ENCODE measurements at regions not wholly inside any gene's neighbourhood (a gene's known extent, or its start where the extent isn't known, plus 50 kb on each side); places are given as distances from the start of the nearest gene placed in this dataset.
"Not testable (repeated sequence)": the region's sequence is repeated elsewhere in the genome, so short reads cannot be mapped to it uniquely, and the experiment has no call there.

DNA sequence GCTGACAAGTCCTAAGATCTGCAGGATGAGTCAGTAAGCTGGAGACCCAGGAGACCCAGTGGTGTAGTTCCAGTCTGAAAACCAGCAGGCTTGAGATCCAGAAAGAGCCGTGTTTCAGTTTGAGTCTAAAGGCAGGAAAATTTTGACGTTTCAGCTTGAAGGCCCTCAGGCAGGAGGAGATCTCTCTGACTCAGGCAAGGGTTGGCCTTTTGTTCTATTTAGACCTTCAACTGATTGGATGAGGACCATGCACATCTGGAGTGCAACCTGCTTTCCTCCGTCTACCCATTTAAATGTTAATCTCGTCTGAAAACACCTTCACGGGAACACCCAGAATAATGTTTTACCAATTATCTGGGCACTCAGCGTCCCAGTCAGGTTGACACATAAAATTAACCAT is 69.5 kb downstream of the NPIPA7 start:
- not testable (repeated sequence) for DNase-seq (ENCODE audit: low read depth); H3K4me3 ChIP-seq (ENCODE audit: low read depth, low read length)

DNA sequence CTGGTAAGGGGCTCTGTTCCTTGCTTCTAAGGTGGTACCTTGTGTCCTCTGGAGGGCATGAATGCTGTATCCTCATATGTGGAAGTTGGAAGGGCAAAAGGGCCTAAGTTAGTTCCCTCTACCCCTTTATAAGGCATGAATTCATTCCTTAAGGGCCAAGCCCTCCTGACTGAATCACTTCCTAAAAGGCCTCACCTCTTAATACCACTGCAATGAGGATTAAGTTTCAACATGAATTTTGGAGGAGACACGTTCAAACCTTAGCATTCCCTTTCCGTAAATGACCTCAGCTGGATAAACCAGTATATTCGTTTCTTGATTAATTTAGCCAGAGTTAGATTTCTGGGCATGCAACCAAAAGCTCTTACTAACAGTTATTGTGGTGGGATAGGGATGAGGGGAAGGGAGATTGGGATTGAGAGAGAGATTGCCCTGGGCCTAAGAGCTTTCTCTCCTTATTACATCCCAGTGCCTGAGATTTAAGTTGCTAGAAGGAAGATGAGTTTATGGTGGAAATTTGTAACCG is 70.8 kb downstream of the NPIPA7 start:
- not testable (repeated sequence) for DNase-seq (ENCODE audit: low read depth); H3K4me3 ChIP-seq (ENCODE audit: low read depth, low read length)

DNA sequence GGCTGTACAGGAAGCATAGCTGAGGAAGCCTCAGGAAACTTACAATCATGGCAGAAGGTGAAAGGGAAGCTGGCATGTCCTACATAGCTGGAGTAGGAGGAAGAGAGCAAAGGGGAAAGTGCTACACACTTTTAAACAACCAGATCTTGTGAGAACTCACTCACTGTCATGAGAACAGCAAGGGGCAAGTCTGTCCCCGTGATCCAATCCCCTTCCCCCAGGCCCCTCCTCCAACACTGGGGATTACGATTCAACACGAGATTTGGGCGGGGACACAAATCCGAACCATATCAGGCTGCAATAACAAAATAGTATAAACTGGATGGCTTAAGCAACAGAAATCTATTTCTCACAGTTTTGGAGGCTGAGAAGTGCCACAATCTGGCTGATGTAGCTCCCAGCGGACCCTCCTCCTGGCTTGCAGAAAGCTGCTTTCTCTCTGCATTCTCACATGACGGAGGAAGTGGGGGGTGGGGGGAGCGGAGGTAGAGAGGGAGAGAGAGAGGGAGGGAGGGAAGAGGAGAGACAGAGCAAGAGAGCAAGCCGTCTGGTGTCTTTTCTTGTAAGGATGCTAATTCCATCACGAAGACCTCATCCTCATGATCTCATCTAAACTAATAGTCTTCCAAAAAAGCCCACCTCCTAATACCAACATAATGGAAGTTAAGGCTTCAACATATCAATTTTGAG is 72.9 kb downstream of the NPIPA7 start:
- not testable (repeated sequence) for H3K4me3 ChIP-seq (ENCODE audit: low read depth, low read length); DNase-seq (ENCODE audit: low read depth)

DNA sequence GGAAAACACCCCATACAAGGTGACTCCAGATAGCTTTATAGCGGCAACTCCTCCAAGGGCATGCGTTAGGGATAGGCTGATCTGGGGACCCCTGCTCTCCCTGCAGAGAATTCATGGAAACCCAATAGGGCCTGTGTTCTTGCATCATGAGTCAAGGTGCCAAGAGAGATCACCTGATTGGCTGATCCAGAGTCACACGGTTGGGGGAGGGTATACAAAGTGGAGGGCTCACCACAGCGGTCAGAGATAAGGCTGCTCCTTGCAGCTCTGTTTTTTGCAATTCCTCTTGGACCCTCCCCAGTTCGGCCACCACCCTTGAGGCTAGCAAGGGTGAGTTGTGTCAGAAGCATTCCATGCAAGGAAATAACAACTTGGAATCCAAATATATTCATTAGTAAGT is 79.6 kb downstream of the NPIPA7 start:
- H3K4me3 ChIP-seq (ENCODE audit: low read depth, low read length); DNase-seq (ENCODE audit: low read depth): not testable (repeated sequence)

DNA sequence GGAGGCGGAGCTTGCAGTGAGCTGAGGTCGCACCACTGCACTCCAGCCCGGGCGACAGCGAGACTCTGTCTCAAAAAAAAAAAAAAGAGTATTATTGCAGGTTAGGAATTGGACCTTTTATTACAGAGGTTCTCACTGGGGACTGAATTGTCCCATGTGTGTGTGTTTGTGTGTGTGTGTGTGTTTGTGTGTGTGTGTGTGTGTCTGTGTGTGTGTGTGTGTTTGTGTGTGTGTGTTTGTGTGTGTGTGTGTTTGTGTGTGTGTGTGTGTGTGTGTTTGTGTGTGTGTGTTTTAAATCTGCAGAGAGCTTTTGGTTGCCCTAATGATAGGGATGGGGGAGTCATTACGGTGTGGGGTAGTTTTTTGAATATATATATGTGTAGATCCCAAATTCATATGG is 84.9 kb downstream of the NPIPA7 start:
- not testable (repeated sequence) for DNase-seq (ENCODE audit: low read depth); H3K4me3 ChIP-seq (ENCODE audit: low read depth, low read length)

DNA sequence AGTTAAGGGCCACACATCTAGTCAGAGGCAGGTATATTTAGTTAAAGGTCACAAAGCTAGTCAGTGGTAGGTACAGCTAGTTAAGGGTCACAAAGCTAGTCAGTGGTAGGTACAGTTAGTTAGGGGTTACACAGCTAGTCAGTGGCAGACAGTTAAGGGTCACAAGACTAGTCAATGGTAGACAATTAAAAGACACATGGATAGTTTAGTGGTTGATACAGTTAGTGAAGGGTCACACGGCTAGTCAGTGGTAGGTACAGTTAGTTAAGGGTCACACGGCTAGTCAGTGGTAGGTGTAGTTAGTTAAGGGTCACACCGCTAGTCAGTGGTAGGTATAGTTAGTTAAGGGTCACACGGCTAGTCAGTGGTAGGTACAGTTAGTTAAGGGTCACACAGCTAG is 110.0 kb downstream of the NPIPA7 start:
- not testable (repeated sequence) for H3K4me3 ChIP-seq (ENCODE audit: low read depth, low read length); DNase-seq (ENCODE audit: low read depth)

DNA sequence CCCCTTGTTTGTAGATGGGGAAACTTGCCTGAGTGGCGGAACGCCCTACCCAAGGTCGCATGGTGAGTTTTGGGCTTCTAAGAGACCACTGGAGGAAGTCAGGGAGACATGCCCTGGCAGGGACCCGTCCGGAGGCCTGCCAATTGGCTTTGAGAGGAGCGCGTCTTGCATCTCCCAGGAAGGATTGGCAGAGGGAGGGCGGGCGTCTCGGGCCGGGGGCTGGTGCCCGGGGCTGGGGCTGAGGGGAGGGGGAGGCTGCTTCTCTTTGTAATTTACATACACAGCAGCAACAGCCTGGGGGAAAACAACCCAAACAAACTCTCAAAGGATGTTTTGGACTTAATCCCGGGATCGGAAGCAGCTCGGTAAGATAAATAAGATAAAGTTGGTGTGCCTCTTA is 110.5 kb downstream of the NPIPA7 start:
- H3K4me3 ChIP-seq (ENCODE audit: low read depth, low read length); DNase-seq (ENCODE audit: low read depth): not testable (repeated sequence)

DNA sequence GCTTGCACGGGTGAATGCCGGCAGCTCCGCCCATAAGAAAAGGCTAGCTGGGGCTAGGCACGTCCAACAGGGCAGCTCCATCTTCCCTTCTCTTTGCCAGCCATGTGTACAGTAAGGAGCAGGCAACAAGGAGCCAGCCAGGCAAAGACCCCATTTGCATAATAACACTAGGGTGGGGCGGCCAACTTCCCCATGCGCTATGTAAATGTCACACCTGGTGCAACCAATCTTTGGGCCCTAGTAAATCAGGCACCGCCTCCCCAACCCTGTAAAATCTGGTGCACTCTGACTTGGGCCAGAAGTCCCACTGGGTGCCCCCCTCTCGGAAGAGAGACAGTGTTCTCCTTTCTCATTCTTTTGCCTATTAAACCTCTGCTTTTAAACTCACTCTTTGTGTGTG is 115.2 kb downstream of the NPIPA7 start:
- H3K4me3 ChIP-seq (ENCODE audit: low read depth, low read length); DNase-seq (ENCODE audit: low read depth): not testable (repeated sequence)

DNA sequence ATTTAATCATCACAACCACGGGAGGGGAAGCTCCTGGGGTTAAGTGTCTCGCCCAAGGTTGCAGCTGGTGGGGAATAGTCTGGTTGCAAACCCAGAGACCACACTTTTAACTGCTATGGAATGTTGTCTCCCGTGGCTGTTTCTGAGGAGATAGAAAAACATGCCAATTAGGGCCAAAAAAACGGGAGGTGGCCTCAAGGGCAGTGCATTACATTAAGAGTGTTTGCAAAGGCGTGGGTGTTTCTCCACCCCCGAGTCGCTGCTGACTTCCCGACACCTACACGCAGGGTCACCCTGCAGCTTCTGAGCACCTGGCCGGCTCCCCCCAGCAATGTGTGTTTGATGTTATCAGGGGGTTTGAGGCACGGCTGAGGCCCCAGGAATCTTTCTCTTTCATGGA is 116.1 kb downstream of the NPIPA7 start:
- H3K4me3 ChIP-seq (ENCODE audit: low read depth, low read length); DNase-seq (ENCODE audit: low read depth): not testable (repeated sequence)

DNA sequence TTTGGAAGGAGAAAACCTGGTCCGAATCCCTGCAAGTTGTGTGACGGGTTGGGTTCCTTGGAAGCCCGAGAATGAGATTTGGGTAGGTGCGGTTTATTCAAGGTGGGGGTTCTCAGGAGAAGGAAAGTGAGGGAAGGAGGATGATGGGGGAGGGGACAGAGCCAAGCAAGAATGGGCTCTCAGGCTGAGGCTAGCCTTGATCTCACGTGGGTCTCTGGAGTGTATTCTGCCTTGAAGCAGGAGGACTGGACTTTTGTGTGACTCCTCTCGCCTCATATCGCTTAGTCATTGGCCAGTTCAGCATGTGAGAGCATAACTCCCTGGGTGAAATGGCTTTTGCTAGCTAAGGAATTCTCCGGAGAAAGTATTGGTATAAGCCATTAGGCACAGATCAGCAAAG is 120.9 kb downstream of the NPIPA7 start:
- DNase-seq (ENCODE audit: low read depth); H3K4me3 ChIP-seq (ENCODE audit: low read depth, low read length): not testable (repeated sequence)

DNA sequence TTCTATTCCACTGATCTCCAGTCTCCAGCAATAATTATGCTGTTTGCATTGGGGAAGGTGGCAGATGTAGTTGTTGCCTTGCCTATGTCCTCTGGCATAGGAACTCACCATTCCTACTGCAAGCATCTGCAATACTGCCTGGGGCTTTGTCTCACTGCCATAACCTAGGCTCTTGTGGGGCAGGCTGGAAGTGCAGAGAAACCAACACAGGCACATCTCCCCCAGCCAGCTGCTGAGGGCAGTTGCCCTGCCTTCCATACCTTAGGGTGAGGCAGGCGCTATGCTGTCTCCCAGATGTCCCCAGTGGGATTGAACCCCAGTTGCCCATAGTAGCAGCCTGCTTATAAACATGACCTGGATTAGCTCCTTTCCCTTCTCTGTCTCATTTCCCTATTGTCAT is 128.1 kb downstream of the NPIPA7 start:
- not testable (repeated sequence) for DNase-seq (ENCODE audit: low read depth); H3K4me3 ChIP-seq (ENCODE audit: low read depth, low read length)

DNA sequence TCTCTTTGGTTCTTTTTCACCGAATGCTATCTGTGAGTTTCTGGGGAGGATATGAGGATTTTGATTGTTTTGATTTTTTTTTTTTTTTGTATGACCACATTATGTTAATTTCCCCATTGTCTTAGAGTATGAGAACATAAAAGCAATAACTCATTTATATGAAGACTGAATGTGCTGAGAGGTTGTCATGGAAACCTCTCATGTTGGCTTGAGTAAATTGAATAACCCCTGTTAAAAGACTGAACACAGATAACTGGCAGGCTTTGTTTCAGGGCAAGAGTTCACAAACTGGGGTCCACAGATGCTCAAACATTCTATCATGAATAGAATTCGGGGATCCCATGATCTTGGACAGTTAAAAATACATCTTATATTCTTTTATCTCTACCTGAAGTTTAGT is 129.4 kb downstream of the NPIPA7 start:
- not testable (repeated sequence) for DNase-seq (ENCODE audit: low read depth); H3K4me3 ChIP-seq (ENCODE audit: low read depth, low read length)

DNA sequence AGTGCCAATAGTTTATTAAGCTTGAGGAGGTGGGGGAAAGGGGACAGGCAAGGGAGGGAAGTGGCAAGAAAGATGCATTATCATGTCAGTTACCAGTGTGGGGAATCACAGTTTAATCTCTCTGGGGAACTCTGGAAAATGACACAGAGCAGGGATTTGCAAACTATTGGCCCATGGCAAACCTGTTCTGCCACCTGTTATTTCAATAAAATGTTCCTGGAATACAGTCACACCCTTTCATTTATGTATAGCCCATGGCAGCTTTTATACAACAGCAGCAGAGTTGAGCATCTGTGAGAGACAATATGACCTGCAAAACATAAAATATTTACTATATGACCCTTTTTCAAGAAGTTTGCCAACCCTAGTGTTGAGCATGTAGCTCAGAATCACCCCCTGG is 140.5 kb downstream of the NPIPA7 start:
- not testable (repeated sequence) for DNase-seq (ENCODE audit: low read depth); H3K4me3 ChIP-seq (ENCODE audit: low read depth, low read length)

DNA sequence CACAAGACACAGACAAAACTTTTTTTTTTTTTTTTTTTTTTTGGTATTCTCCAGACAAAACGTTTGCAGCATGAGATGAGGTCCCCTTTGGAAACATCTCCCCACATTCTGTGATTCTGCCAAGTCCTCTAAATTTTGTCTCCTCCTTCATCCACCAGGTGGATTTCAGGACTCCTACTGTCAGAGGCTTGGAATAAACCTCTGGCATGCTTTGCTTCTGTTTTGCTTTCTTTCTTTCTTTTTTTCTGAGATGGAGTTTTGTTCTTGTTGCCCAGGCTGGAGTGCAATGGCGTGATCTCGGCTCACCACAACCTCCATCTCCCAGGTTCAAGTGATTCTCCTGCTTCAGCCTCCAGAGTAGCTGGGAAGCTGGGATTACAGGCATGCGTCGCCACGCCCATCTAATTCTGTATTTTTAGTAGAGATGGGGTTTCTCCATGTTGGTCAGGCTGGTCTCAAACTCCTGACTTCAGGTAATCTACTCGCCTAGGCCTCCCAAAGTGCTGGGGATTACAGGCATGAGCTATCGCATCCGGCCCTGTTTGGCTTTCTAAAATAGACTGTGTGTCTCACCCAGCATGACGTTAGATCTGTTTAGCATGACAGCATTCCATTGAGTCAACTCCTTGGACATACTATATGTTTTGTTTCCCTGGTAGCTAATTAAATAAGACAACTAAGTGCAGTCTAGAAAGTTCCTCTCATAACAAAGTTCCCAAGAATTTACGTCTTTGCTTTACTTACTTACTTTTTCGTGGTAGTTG is 142.5 kb downstream of the NPIPA7 start:
- DNase-seq (ENCODE audit: low read depth); H3K4me3 ChIP-seq (ENCODE audit: low read depth, low read length): not testable (repeated sequence)

DNA sequence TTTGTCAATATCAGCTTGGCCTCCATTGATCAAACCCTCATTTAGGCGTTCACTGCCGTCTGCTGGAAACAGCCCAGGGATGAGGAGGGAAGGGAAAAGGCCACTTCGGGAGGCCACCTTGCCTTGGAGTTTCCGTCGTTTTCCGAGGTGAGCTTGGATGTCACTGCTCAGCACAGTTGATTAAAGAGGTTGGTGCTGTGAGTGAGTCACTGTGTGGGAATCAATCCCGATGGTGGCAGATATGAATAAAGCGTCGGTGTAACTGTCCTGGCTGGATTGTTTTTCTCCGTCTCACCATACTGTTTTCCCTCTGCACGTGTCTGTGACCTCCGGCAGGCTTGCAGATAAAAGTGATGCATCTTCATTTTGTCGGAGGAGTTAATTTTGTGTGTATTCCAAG is 148.1 kb downstream of the NPIPA7 start:
- not testable (repeated sequence) for DNase-seq (ENCODE audit: low read depth); H3K4me3 ChIP-seq (ENCODE audit: low read depth, low read length)

DNA sequence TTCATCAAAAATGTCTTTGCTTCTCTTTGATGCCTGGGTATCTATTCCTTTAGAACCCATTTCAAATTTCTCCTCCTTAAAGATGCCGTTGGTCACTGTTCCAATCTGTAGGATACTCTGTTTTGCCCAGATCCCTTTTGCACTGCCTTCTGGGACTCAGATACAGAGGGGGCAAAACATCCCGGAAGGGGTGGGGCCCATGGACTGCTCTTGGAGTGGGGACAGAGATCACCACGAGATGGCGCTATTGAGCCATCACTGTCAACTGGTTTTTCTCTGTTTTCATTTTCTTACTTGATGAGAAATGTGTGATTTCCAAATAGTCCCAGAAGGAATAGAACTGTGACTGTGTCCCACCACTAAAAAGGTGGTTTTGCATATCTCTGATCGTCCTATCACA is 151.8 kb downstream of the NPIPA7 start:
- DNase-seq (ENCODE audit: low read depth); H3K4me3 ChIP-seq (ENCODE audit: low read depth, low read length): not testable (repeated sequence)

DNA sequence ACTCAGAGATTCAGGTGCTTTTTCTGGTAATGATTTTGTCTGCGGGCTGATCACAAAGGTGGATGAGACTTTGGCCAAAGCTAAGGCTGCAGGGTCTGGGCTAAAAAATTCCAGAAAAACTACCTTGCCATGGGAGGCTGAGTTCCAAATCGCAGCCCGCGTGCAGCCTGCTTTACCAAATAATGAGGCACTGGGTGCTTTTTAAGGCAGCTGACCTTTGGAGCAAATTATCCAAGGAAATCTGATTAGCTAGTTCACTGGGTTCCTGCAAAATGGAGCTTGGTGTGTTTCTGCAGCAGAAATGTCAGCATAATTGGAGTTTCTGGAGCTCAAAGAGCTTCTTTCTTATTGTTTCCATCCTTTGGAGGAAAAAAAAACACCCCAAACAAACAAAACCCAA is 156.6 kb downstream of the NPIPA7 start:
- H3K4me3 ChIP-seq (ENCODE audit: low read depth, low read length); DNase-seq (ENCODE audit: low read depth): not testable (repeated sequence)

DNA sequence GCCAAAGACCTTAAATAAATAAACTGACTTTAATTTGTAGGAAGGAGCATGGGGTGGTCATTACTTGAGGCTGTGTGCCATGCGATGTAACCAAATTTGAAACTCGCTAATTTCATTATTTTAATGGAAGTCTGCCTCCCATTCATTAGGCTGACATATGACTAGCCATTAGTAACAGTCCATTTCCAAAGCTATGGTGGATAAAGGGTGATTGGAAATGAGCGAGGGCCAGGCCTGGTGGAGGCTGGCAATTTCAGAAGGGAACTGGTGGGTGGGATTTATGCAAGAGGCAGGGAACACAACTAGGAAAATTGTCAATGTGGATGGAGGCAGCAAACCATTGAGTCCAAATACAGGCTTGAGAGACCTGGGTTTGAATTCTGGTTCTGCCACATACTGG is 157.2 kb downstream of the NPIPA7 start:
- not testable (repeated sequence) for H3K4me3 ChIP-seq (ENCODE audit: low read depth, low read length); DNase-seq (ENCODE audit: low read depth)

DNA sequence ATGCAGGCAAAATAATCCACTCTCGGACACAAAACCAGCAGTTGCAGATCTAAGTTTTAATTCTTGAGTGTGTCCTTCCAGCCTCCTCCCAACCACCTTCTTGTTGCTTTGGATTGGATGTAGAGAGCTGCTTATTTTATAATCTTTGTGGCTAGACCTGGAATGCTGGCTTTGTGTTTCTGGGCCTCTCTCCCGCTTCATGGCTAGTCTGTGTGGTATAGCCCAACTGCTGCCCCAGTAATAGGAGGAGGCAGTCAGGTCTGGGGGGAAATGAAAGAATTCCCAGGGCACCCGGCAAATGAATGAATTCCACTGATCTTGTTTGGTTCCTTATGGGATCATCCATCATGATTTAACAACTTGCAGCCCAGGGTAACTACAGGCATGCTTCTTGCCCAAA is 170.8 kb downstream of the NPIPA7 start:
- not testable (repeated sequence) for DNase-seq (ENCODE audit: low read depth); H3K4me3 ChIP-seq (ENCODE audit: low read depth, low read length)

DNA sequence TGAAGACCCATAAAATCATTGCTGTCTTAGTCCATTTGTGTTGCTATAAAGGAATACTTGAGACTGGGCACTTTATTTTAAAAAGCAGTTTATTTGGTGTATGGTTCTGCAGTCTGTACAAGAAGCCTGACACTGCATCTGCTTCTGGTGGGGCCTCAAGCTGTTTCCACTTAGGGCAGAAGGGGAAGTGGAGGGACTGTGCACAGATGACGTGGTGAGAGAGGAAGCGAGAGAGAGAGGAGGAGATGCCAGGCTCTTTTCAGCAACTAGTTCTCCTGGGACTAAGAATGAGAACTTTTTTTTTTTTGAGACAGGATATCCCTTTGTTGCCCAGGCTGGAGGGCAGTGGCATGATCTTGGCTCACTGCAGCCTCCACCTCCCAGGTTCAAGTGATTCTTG is 171.9 kb downstream of the NPIPA7 start:
- not testable (repeated sequence) for DNase-seq (ENCODE audit: low read depth); H3K4me3 ChIP-seq (ENCODE audit: low read depth, low read length)

Measured in fibroblast of the aortic adventitia (primary cell).